ENCODE measurements at regions not wholly inside any gene's neighbourhood (a gene's known extent, or its start where the extent isn't known, plus 50 kb on each side); places are given as distances from the start of the nearest gene placed in this dataset.

GRCh38 chrX:14357314-14357713, 172.0 kb upstream of the GLRA2 start:
- Histone ChIP-seq H3K9me3 (no peaks in the 10 kb centered on the region), H3K4me3 (no peak overlapping the region), H3K27ac (no peak overlapping the region), H3K27me3 (no peaks in the 10 kb centered on the region), H3K4me1 (no peaks in the 10 kb centered on the region), H3K36me3 (replicated peaks in 1 of 2; ENCODE audit: insufficient read depth in 1 of 2, low read depth in 2 of 2) (no peaks in the 10 kb centered on the region)
- DNase-seq: no peak
- ATAC-seq: no peak
- intact Hi-C loops (cut with DNase I): no loop called here
- TF ChIP-seq CTCF (IDR thresholded peaks at IDR 0.05) (no peak), POLR2A (IDR thresholded peaks at IDR 0.05) (no peak)

GRCh38 chrX:14356401-14356800, 172.9 kb upstream of the GLRA2 start:
- no peak for DNase-seq
- Histone ChIP-seq H3K36me3 (replicated peaks in 1 of 2; ENCODE audit: insufficient read depth in 1 of 2, low read depth in 2 of 2) (no peaks in the 10 kb centered on the region), H3K4me3 (no peak overlapping the region), H3K9me3 (no peaks in the 10 kb centered on the region), H3K27ac (no peak overlapping the region), H3K4me1 (no peaks in the 10 kb centered on the region), H3K27me3 (no peaks in the 10 kb centered on the region)
- intact Hi-C loops (cut with DNase I): no loop called here
- no peak for ATAC-seq
- TF ChIP-seq CTCF (IDR thresholded peaks at IDR 0.05) (no peak), POLR2A (IDR thresholded peaks at IDR 0.05) (no peak)
- WGBS, 2 donors: 56 to 75% methylated on average over 1 of the region's 1 CpG

- ATAC-seq (no peak), DNase-seq (no peak)
- intact Hi-C loops (cut with DNase I): no loop called here
- no peaks in the 10 kb centered on the region for H3K9me3 ChIP-seq
- no peak overlapping the region for H3K4me3 ChIP-seq
- TF ChIP-seq POLR2A (IDR thresholded peaks at IDR 0.05) (no peak), CTCF (IDR thresholded peaks at IDR 0.05) (no peak)
- no peak overlapping the region for H3K27ac ChIP-seq
- no peaks in the 10 kb centered on the region for H3K36me3 ChIP-seq (replicated peaks in 1 of 2; ENCODE audit: insufficient read depth in 1 of 2, low read depth in 2 of 2)
- H3K4me1 ChIP-seq: no peaks in the 10 kb centered on the region
- H3K27me3 ChIP-seq: no peaks in the 10 kb centered on the region
These were observed 173.8 kb upstream of the GLRA2 start for GRCh38 chrX:14355556-14355955.

GRCh38 chrX:14354521-14354920, 174.8 kb upstream of the GLRA2 start:
- Histone ChIP-seq H3K9me3 (no peaks in the 10 kb centered on the region), H3K36me3 (replicated peaks in 1 of 2; ENCODE audit: insufficient read depth in 1 of 2, low read depth in 2 of 2) (no peaks in the 10 kb centered on the region), H3K27me3 (no peaks in the 10 kb centered on the region), H3K27ac (no peak overlapping the region), H3K4me3 (no peak overlapping the region), H3K4me1 (no peaks in the 10 kb centered on the region)
- no peak for TF ChIP-seq POLR2A (IDR thresholded peaks at IDR 0.05)
- no peak for TF ChIP-seq CTCF (IDR thresholded peaks at IDR 0.05)
- 44 to 62% methylated on average over 3 of the region's 3 CpGs for WGBS, 2 donors
- intact Hi-C loops (cut with DNase I): no loop called here
- ATAC-seq (no peak), DNase-seq (no peak)

GRCh38 chrX:14352511-14352910, 176.8 kb upstream of the GLRA2 start:
- intact Hi-C loops (cut with DNase I): no loop called here
- TF ChIP-seq CTCF (IDR thresholded peaks at IDR 0.05): no peak
- TF ChIP-seq POLR2A (IDR thresholded peaks at IDR 0.05): no peak
- H3K36me3 ChIP-seq (replicated peaks in 1 of 2; ENCODE audit: insufficient read depth in 1 of 2, low read depth in 2 of 2): no peaks in the 10 kb centered on the region

More at GRCh38 chrX:14352511-14352910, 176.8 kb upstream of the GLRA2 start:
- no peak overlapping the region for H3K4me3 ChIP-seq
- DNase-seq (no peak), ATAC-seq (no peak)
- no peaks in the 10 kb centered on the region for H3K9me3 ChIP-seq
- H3K4me1 ChIP-seq: no peaks in the 10 kb centered on the region
- WGBS, 2 donors: 76 to 86% methylated on average over 1 of the region's 1 CpG
- H3K27ac ChIP-seq: no peak overlapping the region
- H3K27me3 ChIP-seq: no peaks in the 10 kb centered on the region

Measured in body of pancreas (tissue), 4 donors.